Stimulated activated CD4-positive, alpha-beta T cell treated with anti-CD3 and anti-CD28 coated beads, Interleukin-1b, Interleukin-23, amount 100 ng/mL, for 48 hours (primary cell): ENCODE measurements at regions not wholly inside any gene's neighbourhood (a gene's known extent, or its start where the extent isn't known, plus 50 kb on each side); places are given as distances from the start of the nearest gene placed in this dataset.
"Not testable (repeated sequence)": the region's sequence is repeated elsewhere in the genome, so short reads cannot be mapped to it uniquely, and the experiment has no call there.

Experiments
- DNase-seq: peaks from one replicate; pipeline ENCODE4 v3.0.0-alpha.2; 2020

GRCh38 chr1:185538309-185538898 is 195.8 kb upstream of the HMCN1 start:
- DNase-seq = not testable (repeated sequence)

- DNase-seq = no peak
Measured at GRCh38 chr1:185537596-185537995, 196.6 kb upstream of the HMCN1 start.

- DNase-seq = no peak
Measured at GRCh38 chr1:185536165-185536920, 197.8 kb upstream of the HMCN1 start.

GRCh38 chr1:185535621-185536020 is 198.6 kb upstream of the HMCN1 start:
- no peak for DNase-seq

- DNase-seq = no peak
Measured at GRCh38 chr1:185534801-185535200, 199.4 kb upstream of the HMCN1 start.

- no peak for DNase-seq
Measured at GRCh38 chr1:185533596-185533995, 200.6 kb upstream of the HMCN1 start.

- no peak for DNase-seq
Measured at GRCh38 chr1:185532856-185533255, 201.3 kb upstream of the HMCN1 start.

GRCh38 chr1:185531838-185532237 is 202.4 kb upstream of the HMCN1 start:
- no peak for DNase-seq

GRCh38 chr1:185530215-185530614 is 204.0 kb upstream of the HMCN1 start:
- no peak for DNase-seq

GRCh38 chr1:185529673-185530072 is 204.5 kb upstream of the HMCN1 start:
- DNase-seq = no peak

GRCh38 chr1:185528084-185528676 is 206.0 kb upstream of the HMCN1 start:
- DNase-seq = no peak

- DNase-seq = no peak
Measured at GRCh38 chr1:185526344-185527307, 207.6 kb upstream of the HMCN1 start.

GRCh38 chr1:185520188-185520920 is 203.3 kb upstream of the IVNS1ABP start:
- no peak for DNase-seq

- DNase-seq = no peak
Measured at GRCh38 chr1:185517808-185518419, 200.9 kb upstream of the IVNS1ABP start.

GRCh38 chr1:185517301-185517700 is 200.3 kb upstream of the IVNS1ABP start:
- not testable (repeated sequence) for DNase-seq

GRCh38 chr1:185515696-185516095 is 198.7 kb upstream of the IVNS1ABP start:
- DNase-seq = no peak

GRCh38 chr1:185514311-185514710 is 197.3 kb upstream of the IVNS1ABP start:
- DNase-seq = no peak

- DNase-seq = no peak
Measured at GRCh38 chr1:185512442-185512841, 195.4 kb upstream of the IVNS1ABP start.

- DNase-seq = no peak
Measured at GRCh38 chr1:185501099-185501498, 184.1 kb upstream of the IVNS1ABP start.

GRCh38 chr1:185500001-185500626 is 183.1 kb upstream of the IVNS1ABP start:
- no peak for DNase-seq

- no peak for DNase-seq
Measured at GRCh38 chr1:185498207-185498606, 181.2 kb upstream of the IVNS1ABP start.
